ENCODE measurements at regions not wholly inside any gene's neighbourhood (a gene's known extent, or its start where the extent isn't known, plus 50 kb on each side); places are given as distances from the start of the nearest gene placed in this dataset.

DNA sequence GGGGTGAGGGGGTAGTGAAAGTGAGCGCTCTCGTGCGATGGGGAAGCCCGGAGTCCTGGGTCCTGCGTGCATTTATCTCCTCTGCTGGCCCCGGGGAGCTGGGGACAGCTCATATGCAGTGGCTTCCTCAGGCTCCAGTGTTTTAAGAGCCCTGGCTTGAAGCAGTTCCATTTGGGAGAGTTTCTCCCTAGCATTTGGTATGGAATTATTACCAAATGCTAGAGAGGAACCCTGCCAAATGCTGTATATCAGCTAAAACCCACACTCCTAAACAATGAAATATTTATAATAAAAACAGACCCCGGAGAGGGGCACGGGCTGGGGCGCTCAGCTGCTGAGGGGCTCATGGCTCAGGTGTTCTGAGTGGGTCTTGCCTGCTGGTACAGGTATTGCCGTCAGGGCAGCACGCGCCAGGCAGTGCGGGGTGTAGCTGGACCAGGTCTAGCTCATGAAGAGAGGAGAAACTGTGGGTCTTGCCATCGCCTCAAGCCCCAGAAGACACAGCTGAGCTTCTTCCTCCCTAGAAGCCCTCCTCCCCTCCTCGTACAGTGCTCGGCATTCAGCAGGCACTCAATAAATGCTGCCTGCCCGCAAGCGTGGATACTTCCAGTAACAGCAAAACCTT lies 163.6 kb upstream of the ZNF536 start:
- no peak for DNase-seq (ENCODE audit: extremely low read depth, low read depth)
- TF ChIP-seq, protein P1, sequence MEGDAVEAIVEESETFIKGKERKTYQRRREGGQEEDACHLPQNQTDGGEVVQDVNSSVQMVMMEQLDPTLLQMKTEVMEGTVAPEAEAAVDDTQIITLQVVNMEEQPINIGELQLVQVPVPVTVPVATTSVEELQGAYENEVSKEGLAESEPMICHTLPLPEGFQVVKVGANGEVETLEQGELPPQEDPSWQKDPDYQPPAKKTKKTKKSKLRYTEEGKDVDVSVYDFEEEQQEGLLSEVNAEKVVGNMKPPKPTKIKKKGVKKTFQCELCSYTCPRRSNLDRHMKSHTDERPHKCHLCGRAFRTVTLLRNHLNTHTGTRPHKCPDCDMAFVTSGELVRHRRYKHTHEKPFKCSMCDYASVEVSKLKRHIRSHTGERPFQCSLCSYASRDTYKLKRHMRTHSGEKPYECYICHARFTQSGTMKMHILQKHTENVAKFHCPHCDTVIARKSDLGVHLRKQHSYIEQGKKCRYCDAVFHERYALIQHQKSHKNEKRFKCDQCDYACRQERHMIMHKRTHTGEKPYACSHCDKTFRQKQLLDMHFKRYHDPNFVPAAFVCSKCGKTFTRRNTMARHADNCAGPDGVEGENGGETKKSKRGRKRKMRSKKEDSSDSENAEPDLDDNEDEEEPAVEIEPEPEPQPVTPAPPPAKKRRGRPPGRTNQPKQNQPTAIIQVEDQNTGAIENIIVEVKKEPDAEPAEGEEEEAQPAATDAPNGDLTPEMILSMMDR (IDR thresholded peaks at IDR 0.05; ENCODE audit: low read depth, low read length): no peak

DNA sequence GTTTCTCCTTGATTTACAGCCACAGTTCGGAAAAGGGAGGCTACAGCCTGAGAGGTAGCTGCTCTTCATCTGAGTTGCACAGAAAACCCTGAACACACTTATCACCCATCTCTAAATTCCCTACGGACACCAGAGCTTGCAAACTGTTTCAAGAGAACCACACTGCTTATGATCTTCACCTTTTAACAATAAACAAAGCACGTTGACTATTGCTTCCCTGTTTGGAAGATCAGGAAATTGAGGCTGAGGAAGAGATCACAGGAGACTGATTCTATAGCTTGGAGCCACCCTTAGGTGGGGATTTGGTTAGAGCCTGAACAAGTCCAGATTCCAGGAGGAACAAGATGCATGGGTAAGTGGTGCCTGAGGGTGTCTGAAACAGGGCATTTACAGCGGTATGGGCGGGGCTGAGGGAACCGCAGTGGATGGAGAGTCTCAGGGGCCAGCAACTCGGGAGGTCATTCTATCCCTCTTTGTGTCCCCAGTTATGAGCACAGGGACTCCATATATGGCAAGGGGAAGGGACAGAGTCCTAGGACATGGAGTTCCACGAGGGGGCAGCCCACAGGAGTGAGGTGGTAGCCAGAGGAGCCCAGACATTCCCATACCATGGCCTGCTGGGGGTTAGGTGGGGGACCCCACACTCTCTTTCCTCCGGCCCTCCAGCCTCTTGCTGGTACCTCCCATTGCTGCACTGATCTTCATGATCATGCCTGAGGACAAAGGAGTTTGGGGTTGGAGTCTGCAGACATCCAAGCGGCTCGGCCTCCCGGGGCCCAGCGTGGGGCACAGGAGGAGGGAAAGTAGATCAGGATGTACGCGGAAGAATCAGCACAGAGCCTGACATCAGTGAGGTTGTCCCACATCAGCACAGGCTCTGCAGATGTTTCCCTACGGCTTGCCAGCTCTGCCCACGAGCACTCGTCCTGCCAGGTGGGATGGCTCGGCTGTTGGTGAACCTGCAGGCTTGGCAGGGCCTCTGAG lies 162.3 kb upstream of the ZNF536 start:
- TF ChIP-seq, protein P1 (IDR thresholded peaks at IDR 0.05; ENCODE audit: low read depth, low read length): no peak

DNA sequence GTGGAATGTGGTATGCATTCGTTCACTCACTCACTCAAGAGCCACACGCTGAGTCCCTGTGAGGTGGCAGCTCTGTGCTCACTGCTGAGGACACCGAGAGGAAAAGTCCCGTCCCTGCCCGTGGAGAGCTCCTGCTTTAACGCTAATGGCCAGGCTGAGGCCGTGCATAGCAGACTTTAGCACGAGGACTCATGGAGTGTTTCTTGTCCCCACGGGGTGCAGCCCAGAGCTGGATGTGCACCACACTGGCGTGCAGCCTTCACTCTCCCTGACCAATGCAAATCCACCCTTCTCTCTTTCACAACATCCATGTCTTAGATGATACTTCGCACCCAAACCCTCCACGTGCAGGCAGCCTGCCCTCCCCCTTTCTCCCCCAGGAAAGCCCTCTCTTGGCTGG lies 159.6 kb upstream of the ZNF536 start:
- no peak for DNase-seq (ENCODE audit: extremely low read depth, low read depth)
- TF ChIP-seq, protein P1 (IDR thresholded peaks at IDR 0.05; ENCODE audit: low read depth, low read length): no peak

More for the DNA sequence above, 162.3 kb upstream of the ZNF536 start:
- DNase-seq (ENCODE audit: extremely low read depth, low read depth): no peak

DNA sequence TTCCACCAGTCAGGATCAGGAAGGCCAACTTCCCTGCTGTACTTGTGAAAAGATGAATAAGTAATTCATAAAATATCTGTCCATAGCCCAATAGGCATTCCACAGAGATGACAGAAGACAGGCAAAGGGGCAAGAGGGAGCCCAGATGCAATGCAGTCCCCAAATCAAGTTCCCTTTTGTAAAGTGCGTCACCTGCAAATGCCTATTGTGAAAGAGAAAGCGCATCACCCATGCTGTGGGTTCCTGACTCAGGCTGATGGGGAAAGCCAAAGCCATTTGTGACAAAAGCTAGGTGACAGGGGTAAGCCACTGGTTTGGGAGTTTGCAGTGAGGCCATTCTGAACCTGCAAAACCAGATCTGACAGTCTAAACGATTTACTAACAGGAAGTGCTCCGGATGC lies 157.5 kb upstream of the ZNF536 start:
- TF ChIP-seq, protein P1 (IDR thresholded peaks at IDR 0.05; ENCODE audit: low read depth, low read length): no peak
- no peak for DNase-seq (ENCODE audit: extremely low read depth, low read depth)

DNA sequence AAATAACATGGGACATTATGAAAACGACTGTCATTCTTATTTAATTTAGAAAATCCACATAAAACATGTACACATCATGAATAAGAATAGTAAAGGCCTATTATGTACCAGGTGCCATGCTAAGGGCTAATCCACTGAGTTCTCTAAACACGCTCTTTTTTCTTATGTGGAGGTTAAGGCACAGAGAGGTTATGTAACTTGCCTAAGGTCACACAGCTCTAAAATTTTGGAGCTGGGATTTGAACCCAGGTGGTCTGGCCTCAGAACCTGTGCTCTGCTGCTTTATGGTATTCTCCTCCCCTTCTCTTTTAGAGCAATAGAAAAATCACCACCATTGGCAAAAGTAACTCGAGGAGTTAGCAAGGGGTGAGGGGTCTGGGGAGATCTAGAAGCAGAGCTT lies 156.9 kb upstream of the ZNF536 start:
- no peak for DNase-seq (ENCODE audit: extremely low read depth, low read depth)
- TF ChIP-seq, protein P1 (IDR thresholded peaks at IDR 0.05; ENCODE audit: low read depth, low read length): no peak

DNA sequence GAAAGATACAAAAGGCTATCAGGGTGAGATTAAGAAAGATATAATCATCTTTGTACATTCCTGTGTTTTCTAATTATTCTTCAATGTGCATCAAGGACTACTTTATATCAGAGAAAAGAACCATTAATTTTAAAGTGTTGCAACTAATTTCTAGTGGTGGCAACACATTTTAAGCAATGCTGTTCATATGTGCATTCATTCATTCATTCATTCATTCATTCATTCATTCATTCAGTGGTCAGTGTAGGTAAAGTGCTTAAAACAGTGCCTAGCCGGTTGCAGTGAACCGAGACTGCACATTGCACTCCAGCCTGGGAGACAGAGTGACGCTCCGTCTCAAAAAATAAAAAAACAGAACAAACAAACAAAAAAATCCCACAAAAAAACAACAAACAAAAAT lies 155.7 kb upstream of the ZNF536 start:
- DNase-seq (ENCODE audit: extremely low read depth, low read depth): no peak
- TF ChIP-seq, protein P1 (IDR thresholded peaks at IDR 0.05; ENCODE audit: low read depth, low read length): no peak

DNA sequence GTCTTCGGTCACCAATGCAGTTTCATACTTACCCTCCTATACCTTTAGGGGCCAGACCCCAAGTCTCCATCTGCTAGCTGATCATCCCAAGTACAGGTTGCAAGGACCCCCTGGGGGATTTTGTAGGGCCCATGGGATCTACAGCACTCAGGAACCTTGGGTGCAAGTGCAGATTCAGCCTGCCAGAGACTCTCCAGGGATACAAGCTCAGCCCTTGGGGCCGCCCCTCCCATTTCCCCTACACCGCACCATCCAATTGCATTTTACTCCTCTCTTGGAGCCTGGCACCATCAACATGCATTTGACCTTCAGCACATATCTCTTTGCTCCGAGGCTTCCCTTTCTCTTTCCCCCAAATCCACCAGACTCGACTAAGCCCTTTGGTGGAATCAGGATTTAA lies 154.7 kb upstream of the ZNF536 start:
- DNase-seq (ENCODE audit: extremely low read depth, low read depth): no peak
- TF ChIP-seq, protein P1 (IDR thresholded peaks at IDR 0.05; ENCODE audit: low read depth, low read length): no peak

All from AG09319 (cell line).